ENCODE measurements at regions not wholly inside any gene's neighbourhood (a gene's known extent, or its start where the extent isn't known, plus 50 kb on each side); places are given as distances from the start of the nearest gene placed in this dataset.

DNA sequence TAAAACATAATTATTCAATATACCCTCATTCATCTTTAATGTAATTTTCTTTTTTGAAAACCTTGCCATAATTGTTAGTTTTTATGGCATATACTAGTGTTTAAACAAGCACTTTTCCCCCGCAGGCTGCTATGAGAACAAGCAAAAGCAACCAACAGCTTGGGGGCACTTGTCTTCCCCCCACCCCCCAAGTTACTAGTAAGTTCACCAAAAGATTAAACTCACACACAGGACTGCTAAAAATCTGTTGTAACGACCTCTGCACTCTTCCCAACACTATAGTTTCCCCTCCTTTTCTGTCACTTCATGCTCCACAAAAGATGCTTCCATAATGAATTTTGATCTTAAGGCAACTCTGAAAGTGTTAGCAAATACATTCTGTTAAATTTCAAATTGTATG, 474.9 kb upstream of the SOX5 start:
- ChIA-PET POLR2A (no interaction called here), CTCF (no interaction called here)
- TF ChIP-seq SP1 (IDR thresholded peaks at IDR 0.05) (no peak), FOXM1 (IDR thresholded peaks at IDR 0.05; ENCODE audit: borderline replicate concordance) (no peak), L3MBTL2 (conservative IDR thresholded peaks at IDR 0.05) (no peak)
- no peak for DNase-seq (ENCODE audit: extremely low spot score)

DNA sequence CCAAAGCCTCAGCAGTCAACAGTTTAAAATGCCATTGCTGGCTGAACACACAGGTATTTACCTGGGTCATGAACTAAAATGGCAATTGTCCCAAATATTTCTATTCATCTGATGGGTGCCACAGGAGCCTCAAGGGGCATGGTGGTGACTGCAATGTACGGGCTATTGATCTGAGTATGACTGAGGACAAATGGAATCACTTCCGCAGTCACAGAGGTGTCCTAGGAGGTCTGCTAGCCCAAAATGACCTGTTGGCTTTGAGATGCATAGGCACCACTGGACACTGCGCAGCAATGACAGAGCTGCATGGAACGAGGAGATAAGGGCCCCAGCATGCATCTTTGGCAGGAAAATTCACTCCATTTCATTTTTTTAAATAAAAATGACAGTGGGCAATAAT, 474.1 kb upstream of the SOX5 start:
- no peak for TF ChIP-seq LEF1 (IDR thresholded peaks at IDR 0.05; ENCODE audit: borderline replicate concordance)
- no peak for TF ChIP-seq FOXA1 (IDR thresholded peaks at IDR 0.05)
- TF ChIP-seq TARDBP (IDR thresholded peaks at IDR 0.05), result no peak
- no peak for TF ChIP-seq HDGF (IDR thresholded peaks at IDR 0.05; ENCODE audit: borderline replicate concordance)
- TF ChIP-seq SP1 (IDR thresholded peaks at IDR 0.05), result no peak
- TF ChIP-seq ELF4 (IDR thresholded peaks at IDR 0.05), result no peak
- no peak for TF ChIP-seq ZNF384 (IDR thresholded peaks at IDR 0.05)
- no peak for TF ChIP-seq ARNT (IDR thresholded peaks at IDR 0.05)
- no peak for TF ChIP-seq SUZ12 (IDR thresholded peaks at IDR 0.05)
- no peak for TF ChIP-seq CTBP1 (IDR thresholded peaks at IDR 0.05; ENCODE audit: borderline replicate concordance)
- TF ChIP-seq FOXM1 (IDR thresholded peaks at IDR 0.05; ENCODE audit: borderline replicate concordance), result no peak
- TF ChIP-seq, protein P1, sequence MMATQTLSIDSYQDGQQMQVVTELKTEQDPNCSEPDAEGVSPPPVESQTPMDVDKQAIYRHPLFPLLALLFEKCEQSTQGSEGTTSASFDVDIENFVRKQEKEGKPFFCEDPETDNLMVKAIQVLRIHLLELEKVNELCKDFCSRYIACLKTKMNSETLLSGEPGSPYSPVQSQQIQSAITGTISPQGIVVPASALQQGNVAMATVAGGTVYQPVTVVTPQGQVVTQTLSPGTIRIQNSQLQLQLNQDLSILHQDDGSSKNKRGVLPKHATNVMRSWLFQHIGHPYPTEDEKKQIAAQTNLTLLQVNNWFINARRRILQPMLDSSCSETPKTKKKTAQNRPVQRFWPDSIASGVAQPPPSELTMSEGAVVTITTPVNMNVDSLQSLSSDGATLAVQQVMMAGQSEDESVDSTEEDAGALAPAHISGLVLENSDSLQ (IDR thresholded peaks at IDR 0.05), result no peak
- no peak for TF ChIP-seq BHLHE40 (IDR thresholded peaks at IDR 0.05; ENCODE audit: borderline replicate concordance)
- TF ChIP-seq FOXK2 (IDR thresholded peaks at IDR 0.05), result no peak
- no peak for DNase-seq (ENCODE audit: extremely low spot score)
- POLR2A ChIA-PET, result no interaction called here
- CTCF ChIA-PET, result no interaction called here

DNA sequence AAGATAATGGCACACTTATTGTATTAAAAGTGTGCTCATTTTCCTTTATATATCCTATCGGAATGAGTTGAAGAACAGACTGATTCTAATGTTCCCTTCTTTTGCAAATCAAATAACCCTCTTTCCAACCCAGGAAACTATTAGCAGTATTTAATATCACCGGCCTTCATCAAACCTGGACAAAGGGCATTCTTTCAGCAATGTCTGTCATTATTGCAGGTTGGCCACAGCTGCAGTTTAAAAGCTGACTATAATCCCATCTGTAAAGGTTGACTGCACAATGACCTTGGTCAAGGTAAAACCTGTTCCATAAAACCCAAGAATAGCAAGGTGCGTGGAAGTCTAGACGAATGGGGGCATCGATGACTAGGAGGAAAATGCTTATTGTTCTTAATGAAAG, 472.3 kb upstream of the SOX5 start:
- CTCF ChIA-PET, result no interaction called here
- DNase-seq (ENCODE audit: extremely low spot score), result no peak
- no peak for TF ChIP-seq ZNF384 (IDR thresholded peaks at IDR 0.05)
- TF ChIP-seq LEF1 (IDR thresholded peaks at IDR 0.05; ENCODE audit: borderline replicate concordance), result no peak
- TF ChIP-seq SUZ12 (IDR thresholded peaks at IDR 0.05), result no peak
- no peak for TF ChIP-seq SP1 (IDR thresholded peaks at IDR 0.05)
- TF ChIP-seq HDGF (IDR thresholded peaks at IDR 0.05; ENCODE audit: borderline replicate concordance), result no peak
- no peak for TF ChIP-seq ELF4 (IDR thresholded peaks at IDR 0.05)
- TF ChIP-seq FOXA1 (IDR thresholded peaks at IDR 0.05), result no peak
- no peak for TF ChIP-seq FOXM1 (IDR thresholded peaks at IDR 0.05; ENCODE audit: borderline replicate concordance)
- no peak for TF ChIP-seq L3MBTL2 (conservative IDR thresholded peaks at IDR 0.05)
- TF ChIP-seq NFRKB (IDR thresholded peaks at IDR 0.05), result no peak
- TF ChIP-seq TARDBP (IDR thresholded peaks at IDR 0.05), result no peak
- TF ChIP-seq, protein P1 (IDR thresholded peaks at IDR 0.05), result no peak
- no peak for TF ChIP-seq CTBP1 (IDR thresholded peaks at IDR 0.05; ENCODE audit: borderline replicate concordance)

DNA sequence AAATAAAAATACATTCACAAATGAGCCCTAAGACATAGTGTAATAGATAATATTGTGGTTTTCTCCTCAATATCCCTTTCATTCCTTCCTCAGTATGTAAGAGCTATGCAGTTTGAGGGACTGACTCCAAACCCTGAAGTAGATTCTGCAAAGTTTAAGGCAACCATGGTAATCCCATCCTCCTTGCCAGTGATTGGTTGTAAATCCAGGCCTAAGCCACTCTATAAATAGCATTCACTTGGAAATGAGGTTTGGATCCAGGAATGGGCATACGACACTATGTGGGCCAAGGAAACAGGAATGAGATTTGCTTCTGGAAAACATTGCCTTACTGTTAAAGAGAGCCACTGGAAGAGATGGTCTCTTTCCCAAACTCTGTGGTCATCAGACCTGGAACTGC, 468.7 kb upstream of the SOX5 start:
- TF ChIP-seq ELF4 (IDR thresholded peaks at IDR 0.05), result no peak
- no peak for TF ChIP-seq ZNF384 (IDR thresholded peaks at IDR 0.05)
- no peak for TF ChIP-seq TARDBP (IDR thresholded peaks at IDR 0.05)
- TF ChIP-seq BHLHE40 (IDR thresholded peaks at IDR 0.05; ENCODE audit: borderline replicate concordance), result no peak
- no peak for TF ChIP-seq ARNT (IDR thresholded peaks at IDR 0.05)
- no peak for TF ChIP-seq LEF1 (IDR thresholded peaks at IDR 0.05; ENCODE audit: borderline replicate concordance)
- no peak for TF ChIP-seq FOXK2 (IDR thresholded peaks at IDR 0.05)
- TF ChIP-seq NFRKB (IDR thresholded peaks at IDR 0.05), result no peak
- no peak for TF ChIP-seq L3MBTL2 (conservative IDR thresholded peaks at IDR 0.05)
- no peak for TF ChIP-seq SP1 (IDR thresholded peaks at IDR 0.05)
- TF ChIP-seq CTBP1 (IDR thresholded peaks at IDR 0.05; ENCODE audit: borderline replicate concordance), result no peak
- TF ChIP-seq, protein P1 (IDR thresholded peaks at IDR 0.05), result no peak
- no peak for TF ChIP-seq FOXA1 (IDR thresholded peaks at IDR 0.05)
- TF ChIP-seq HDGF (IDR thresholded peaks at IDR 0.05; ENCODE audit: borderline replicate concordance), result no peak
- TF ChIP-seq FOXM1 (IDR thresholded peaks at IDR 0.05; ENCODE audit: borderline replicate concordance), result no peak
- TF ChIP-seq SUZ12 (IDR thresholded peaks at IDR 0.05), result no peak
- ChIA-PET CTCF (no interaction called here), POLR2A (no interaction called here)
- no peak for DNase-seq (ENCODE audit: extremely low spot score)

More for the DNA sequence above, 472.3 kb upstream of the SOX5 start:
- POLR2A ChIA-PET, result no interaction called here

DNA sequence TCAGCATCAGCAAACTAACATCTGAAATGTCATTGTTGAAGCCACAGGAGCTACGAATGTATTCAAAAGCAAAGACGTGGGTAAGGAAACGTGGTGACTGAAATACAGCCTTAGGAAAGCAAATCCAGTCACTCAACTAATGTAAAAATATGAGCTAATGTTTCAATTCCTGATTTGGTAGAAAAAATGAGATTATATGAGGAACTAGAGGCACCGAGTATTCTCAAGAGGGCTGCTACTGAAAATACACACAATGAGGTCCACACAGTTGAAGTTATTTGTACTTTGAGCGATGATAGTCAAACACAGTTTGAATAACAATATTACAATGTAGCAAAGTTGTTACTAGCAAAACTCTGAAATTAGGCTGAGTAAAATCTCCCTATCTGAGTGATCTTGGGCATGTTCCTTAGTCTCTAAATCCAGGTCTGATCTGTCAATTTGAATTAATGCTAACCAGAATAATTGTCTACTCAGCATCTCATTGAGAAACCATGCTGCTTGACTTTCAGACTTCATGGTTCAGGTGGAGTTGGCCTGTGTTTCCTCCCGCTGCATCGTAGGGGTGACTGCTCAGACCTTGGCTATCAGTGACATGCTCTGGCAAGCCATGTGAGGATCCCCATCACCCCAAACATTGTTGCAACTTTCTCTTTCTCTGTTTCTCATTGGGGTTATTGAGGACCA, 467.1 kb upstream of the SOX5 start:
- ChIA-PET POLR2A (no interaction called here), CTCF (no interaction called here)
- no peak for DNase-seq (ENCODE audit: extremely low spot score)
- TF ChIP-seq SP1 (IDR thresholded peaks at IDR 0.05) (no peak), LEF1 (IDR thresholded peaks at IDR 0.05; ENCODE audit: borderline replicate concordance) (no peak), FOXA1 (IDR thresholded peaks at IDR 0.05) (no peak), ZNF384 (IDR thresholded peaks at IDR 0.05) (no peak), L3MBTL2 (conservative IDR thresholded peaks at IDR 0.05) (no peak), ARNT (IDR thresholded peaks at IDR 0.05) (no peak), NFRKB (IDR thresholded peaks at IDR 0.05) (no peak), SUZ12 (IDR thresholded peaks at IDR 0.05) (no peak), HDGF (IDR thresholded peaks at IDR 0.05; ENCODE audit: borderline replicate concordance) (no peak), BHLHE40 (IDR thresholded peaks at IDR 0.05; ENCODE audit: borderline replicate concordance) (no peak), FOXK2 (IDR thresholded peaks at IDR 0.05) (no peak), TARDBP (IDR thresholded peaks at IDR 0.05) (no peak), ELF4 (IDR thresholded peaks at IDR 0.05) (no peak), CTBP1 (IDR thresholded peaks at IDR 0.05; ENCODE audit: borderline replicate concordance) (no peak)
- TF ChIP-seq, protein P1 (IDR thresholded peaks at IDR 0.05), result no peak
